ENCODE measurements at regions not wholly inside any gene's neighbourhood (a gene's known extent, or its start where the extent isn't known, plus 50 kb on each side); places are given as distances from the start of the nearest gene placed in this dataset.
A peak's percentile ranks its signal among the peaks of the same experiment; 100 is the strongest.

DNA sequence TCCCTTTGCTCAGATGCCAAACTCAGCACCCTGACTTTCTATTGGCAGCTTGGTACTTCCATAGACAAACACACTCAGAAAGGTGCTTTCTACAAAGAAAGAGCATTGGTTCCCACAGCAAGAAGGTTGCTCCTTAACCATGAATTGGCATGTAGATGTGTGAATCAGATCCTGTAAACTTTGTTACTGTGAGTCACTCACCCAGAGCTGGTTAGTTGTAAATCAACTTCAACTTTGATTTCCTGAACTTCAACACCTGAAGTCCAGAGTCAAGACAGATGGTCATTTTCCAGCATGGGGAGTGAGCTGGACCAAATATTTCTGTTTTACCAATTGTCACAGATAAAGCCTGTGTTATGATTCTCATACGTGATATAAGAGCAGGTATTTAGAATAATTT lies 797.2 kb downstream of the TNS3 start:
- no peak for TF ChIP-seq POLR2A (IDR thresholded peaks at IDR 0.05; ENCODE audit: borderline replicate concordance, extremely low read depth, insufficient read depth, insufficient read length)
- no peak for TF ChIP-seq CTCF (IDR thresholded peaks at IDR 0.05 in 2 of 3, conservative IDR thresholded peaks at IDR 0.05 in 1 of 3; ENCODE audit: borderline replicate concordance in 1 of 3, insufficient read depth in 1 of 3, low read depth in 2 of 3, low read length in 2 of 3)
- TF ChIP-seq, protein P1, sequence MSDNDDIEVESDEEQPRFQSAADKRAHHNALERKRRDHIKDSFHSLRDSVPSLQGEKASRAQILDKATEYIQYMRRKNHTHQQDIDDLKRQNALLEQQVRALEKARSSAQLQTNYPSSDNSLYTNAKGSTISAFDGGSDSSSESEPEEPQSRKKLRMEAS (IDR thresholded peaks at IDR 0.05) = peak; percentile 49
- no peak for TF ChIP-seq POLR2AphosphoS5 (IDR thresholded peaks at IDR 0.05; ENCODE audit: low read depth, low read length)
- TF ChIP-seq EZH2 (IDR thresholded peaks at IDR 0.05) = no peak
- no peak for TF ChIP-seq YY1 (IDR thresholded peaks at IDR 0.05; ENCODE audit: extremely low read depth, insufficient replicate concordance, low read depth, low read length)
